NCI-H1436 treated with DMSO at 0.1 percent for 48 hours (cell line): ENCODE measurements at regions not wholly inside any gene's neighbourhood (a gene's known extent, or its start where the extent isn't known, plus 50 kb on each side); places are given as distances from the start of the nearest gene placed in this dataset.
A peak's percentile ranks its signal among the peaks of the same experiment; 100 is the strongest.

Source experiments
- DNase-seq: peaks from one replicate; lab custom pipeline; 2025; lab: John Stamatoyannopoulos, UW

DNA sequence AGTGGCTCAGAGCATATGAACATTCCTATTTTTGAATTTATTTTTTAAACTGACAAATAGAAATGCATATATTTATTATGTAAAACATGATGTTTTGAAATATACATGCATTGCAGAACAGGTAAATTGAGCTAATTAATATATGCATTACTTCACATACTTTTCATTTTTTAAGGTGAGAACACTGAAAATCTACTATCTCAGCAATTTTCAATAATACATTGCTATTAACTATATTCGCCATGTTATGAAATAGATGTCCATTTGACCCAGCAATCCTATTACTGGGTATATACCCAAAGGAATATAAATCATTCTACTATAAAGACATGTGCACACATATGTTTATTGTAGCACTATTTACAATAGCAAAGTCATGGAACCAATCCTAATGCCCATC is 717.7 kb upstream of the PIK3C3 start:
- DNase-seq: no peak

DNA sequence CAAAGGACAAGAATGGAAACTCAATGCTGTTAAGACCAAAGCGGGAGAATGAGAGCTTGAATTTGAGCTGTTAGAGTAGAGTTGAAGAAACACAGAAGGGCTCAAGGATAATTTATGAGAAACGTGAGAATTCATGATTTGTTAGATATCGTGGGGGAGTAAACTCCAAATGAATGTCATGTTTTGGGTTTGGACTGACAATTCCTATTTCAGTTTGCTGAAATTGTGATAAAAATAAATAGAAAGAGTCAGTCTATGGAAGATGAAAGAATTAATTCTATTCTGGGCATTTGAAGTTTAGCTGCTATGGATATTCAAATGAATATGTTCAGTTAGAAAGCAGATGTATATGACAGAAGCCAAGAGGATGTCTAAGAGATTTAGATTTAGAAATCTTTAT is 723.4 kb upstream of the PIK3C3 start:
- DNase-seq: no peak

DNA sequence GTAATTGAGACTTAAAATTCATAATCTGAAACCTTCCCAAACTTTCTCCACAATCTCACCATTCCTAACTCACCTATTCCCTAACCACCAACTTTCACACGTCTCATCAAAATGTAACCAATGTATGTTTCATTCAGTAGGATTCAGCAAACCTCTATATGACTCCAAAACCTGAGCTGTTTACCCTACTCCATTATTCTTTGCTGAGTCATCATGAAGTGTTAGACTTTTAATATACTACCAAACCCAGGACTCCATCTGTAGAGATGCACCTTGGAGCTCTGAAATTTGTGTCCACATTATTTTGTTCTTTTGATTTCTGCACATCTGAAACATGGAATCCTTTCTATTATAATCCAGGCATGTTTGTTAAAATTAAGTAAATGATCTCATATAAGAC is 727.0 kb upstream of the PIK3C3 start:
- no peak for DNase-seq

DNA sequence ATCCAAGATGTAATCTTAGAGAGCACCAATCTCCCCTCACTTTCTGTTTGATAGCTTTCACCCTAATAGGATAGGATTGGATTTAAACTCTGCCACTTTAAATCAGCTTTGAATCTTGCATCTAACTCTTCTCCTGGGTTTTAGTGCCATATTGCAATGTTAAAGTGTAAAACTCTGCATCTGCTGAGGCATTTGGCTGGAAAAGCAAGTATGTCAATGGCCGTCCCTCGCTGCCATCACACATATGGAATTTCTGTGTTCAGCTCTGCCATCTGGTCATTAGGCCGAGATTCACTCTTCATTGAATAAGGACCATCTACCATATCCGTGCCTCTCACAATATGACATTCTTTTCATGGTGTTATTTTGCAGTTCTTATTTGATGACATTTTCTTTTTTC is 728.1 kb upstream of the PIK3C3 start:
- DNase-seq: no peak

DNA sequence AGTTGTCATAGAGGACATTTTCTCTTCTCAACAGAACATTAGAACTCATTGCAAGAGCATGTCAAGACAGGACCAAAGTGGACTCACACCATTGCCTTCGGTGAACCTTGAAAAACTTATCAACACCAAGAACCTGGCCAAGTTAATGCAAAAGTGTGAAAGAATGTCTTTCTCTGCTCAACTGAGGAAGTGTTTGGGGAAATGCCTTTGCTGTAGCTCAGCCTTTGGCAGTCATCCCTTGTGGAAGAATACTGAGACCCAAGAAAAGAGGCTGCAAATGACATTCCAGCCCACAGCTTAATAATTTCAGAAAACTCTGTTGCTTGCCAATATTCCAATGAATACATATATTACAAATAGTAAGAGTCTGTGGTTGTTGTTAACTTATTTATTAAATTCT is 728.8 kb upstream of the PIK3C3 start:
- DNase-seq: no peak

DNA sequence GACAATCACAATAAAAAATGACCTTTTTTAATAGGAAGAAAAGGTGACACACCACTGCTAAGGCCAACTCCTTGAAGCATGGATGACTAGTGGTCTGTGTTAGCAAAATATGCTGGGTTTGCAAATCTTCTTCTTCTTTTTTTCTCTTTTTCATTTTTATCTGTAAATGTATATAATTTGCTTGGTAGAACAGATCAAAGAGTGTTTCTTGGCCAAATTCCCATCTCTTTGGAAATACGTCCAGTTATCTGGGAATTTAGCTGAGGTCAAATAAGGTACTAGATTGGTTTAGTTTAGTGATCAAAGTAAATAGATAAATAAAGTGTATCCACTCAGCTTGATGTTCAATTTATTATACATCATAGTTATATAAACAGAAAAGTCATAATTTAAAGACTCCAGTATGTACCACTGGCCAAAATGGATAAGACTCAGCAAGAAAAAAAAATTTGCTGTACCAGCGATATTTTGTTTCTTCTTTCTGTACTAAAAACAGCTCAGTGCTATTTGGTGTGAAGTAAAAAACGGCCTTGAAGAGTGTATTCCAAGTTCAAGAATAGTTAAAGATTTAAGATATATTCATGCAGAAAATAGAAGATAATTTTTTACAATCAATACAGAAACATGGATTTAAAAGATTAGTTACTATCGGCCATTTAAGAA is 738.6 kb upstream of the PIK3C3 start:
- no peak for DNase-seq

DNA sequence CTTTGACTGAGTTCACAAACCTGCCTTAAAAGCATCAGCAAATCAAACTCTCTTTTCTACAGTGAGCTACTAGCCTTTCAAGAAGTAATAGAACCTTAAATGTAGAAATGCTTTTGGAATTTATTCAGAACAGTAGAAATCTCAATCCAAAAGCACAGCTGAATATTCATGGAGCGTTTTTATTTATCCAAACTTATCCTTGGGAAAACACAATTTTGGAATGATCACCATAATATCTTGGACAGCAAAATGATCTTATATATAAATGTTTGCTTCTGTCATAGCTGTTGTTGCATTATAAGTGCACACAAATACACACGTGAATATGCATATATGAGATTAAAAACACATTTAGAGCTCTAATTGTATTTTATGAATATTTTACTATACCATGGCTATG is 747.3 kb upstream of the PIK3C3 start:
- DNase-seq: no peak

DNA sequence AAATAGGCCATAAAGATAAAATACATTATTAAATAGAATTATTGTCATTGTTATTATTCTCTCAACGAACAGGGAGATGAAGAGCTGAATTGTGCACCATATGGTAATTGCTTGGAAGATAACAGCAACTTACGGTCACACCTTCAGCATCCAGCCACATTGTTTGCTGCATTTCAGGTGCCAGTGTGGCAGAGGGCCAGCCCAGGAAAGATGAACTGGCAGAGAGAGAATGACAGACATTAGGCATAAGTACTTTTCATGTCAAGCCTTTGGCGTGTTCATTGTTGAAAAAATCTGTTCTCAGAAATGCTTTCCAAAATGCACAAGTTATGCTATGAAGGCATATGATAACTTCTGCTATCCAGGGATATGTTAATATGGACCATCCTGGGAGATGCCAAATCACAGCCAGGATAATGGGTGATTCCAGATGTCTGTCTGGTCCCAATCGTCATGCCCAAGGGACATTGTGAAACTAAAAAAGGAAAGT is 748.6 kb upstream of the PIK3C3 start:
- DNase-seq: no peak

DNA sequence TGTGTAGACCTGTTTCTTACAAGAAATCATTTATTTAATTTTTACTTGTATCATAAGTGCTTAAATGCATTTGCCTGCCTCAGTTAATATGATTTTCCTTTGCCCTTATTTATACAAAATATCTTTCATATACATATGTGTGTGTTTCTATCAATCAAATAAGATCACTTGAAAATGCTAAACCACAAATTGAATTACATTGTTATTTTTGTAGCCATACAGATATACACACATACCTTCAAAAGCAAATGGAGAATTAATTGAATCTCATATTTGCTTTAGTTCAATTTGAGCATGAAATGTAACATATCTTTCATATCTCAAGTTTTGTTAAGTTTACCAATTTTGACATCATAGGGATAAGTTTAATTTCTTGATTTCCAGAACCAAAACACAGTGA is 755.8 kb upstream of the PIK3C3 start:
- DNase-seq: no peak

DNA sequence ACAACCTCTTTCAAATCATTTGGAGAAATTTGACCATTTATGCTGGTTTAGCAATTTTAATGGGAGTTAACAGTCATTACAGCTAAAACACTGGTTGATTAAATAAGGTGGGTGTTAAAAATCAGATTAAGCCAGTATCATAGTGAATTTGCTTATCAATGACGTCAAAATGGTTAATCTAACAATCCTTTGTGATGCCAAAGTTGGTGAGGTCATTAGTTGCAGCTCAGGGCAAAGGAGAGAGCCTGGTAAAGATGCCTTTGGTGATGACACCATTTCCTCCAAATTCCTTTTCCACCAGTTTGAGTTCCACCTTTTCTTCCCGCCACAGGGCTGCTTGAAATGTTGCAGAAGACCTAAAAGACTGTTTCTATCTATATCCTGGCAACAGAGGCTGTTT is 757.1 kb upstream of the PIK3C3 start:
- DNase-seq: no peak

DNA sequence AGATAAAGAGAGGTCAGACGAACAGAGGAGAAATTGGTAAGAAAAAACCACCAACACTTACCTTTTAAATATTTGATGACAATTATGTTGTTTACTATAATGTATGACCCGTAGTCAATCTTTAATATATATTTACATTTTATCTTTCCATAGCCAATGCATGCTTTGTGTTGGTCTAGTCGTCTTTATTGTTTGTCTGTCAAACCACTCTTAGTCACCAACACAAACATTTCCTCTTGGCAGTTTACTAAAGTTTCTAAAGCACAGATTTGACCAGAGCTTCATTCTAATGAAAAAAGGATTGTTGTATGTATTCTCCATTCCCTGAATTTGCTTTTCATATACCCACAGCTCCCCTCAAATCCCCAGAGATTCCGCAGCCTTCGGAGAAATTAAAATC is 784.7 kb upstream of the PIK3C3 start:
- no peak for DNase-seq

DNA sequence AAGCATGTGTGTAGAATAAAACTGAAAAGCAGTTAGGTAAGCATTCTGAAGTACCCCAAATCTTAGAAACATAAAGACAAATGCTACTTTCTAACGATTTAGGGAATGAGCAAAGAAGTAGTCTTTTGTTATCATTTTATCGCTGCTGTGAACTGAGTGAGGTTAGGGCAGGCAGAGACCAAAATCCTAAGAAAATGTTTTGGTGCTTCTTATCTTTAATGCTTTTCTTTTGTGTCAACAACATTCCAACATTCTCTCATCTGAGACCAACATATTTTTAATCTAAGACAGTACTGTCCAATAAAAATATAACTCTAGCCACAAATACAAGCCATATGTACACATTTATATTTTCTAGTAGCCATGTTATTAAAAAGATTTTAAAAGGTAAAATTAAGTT is 789.4 kb upstream of the PIK3C3 start:
- no peak for DNase-seq

DNA sequence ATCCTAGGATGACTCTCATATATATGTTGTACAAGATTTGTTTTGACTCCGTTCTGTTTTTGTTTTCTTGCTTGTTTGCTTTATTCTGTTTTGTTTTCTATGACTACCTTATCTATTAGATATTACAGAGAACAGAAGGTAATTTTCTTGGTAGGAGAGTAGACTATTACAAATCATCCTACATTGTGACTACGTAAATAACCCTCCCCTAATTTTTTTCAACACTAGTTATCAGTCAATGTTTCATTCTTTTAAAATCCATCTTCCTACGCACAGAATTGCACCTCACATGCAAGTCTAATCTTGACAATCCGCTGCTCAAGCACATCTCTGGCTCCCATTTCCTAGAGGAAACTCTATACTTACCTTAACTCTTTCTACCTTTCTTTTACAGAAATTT is 792.3 kb upstream of the PIK3C3 start:
- no peak for DNase-seq

DNA sequence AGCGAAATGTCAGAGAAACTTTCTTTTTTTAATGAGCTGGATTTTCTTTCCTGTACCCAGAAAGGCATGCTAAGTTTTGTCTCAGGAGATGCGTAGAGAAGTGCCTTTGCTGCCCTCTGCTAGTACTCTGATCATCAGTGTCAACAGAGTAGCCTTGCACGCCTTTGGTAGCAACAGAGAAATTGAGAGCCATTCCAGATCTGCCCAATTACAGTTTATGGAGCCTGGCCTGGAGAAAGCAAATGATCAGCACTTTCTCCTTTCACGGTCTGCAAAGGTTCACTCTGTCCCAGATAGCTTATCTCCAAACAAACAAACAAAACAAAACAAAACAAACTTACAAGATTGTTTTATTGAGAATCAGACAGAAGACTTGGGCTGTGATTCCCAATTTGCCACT is 792.8 kb upstream of the PIK3C3 start:
- no peak for DNase-seq

DNA sequence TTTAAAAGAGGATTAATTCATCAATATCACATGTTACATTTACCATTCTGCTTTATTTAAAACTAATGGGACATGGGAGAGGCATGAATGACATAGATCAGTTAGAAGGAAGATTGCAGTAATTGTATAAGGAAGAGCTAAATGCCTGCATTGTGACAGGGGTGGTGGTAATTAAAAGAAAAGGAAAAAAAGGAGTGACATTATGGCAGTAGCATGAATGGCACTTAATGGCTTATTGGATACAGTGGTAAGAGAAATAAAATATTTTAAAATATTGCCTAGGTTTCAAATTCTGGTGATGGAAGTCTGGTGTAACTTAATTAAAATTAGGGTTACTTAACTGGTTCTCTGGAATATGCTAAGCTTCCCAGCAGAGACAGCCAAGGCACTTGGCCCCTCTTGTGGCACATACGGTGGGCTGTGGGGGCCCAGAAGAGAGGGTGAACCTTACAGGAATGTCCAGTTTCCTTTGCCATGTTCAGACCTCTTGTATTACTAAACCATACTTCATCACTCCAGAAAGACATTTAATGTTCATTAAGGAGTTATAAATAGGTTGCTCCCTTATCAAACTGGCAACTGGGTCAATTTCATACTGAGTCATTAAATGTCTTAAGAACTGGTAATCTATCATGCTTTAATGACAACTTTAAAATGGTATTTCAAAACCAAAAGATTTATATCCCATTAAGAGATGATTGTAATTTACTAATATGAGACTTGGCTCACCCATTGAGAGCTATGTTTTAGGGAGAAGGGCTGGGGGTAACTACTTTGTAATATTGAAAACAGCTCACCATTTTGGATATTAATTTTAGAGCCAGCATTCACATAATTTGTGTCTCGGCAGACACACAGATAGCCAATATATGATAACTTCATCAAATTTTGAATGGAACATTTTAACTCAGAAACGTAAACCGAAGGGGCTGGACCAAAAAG is 798.9 kb upstream of the PIK3C3 start:
- DNase-seq: no peak

DNA sequence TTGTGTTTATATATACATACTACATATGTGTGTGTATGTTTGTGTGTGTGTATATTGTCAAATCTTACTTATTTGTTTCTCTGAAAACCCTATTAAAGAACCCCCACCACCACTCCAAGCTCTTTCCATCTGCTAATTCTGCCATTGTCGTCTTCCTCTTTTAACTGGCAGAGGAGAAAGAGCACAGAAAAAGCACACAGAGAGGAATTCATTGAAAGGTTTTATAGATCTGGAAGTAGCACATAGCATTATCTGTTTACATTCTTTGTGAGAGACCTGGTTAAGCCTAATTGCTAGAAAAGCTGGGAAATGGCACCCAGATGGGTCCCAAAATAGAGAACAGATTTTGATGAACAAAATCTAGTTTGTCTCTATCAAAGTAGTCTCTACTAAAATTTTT is 800.0 kb upstream of the PIK3C3 start:
- DNase-seq: no peak

DNA sequence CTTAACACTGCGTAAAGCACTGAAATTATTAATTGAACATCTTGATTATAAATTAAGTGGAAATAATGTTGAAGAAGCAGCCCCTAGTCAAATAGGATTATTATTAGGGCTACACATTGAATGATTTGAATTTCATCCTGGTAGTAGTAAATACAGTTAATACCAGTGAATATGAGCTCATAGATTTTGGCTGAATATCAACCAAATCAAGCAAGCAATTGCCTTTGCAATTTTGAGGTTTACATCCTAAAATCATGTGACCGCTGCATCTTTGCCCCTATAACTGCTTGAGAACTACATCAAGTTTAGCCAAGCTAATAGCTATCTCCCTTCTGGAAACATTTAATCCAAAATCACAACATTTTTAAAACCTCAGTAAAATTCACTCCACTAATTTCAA is 801.2 kb upstream of the PIK3C3 start:
- no peak for DNase-seq

DNA sequence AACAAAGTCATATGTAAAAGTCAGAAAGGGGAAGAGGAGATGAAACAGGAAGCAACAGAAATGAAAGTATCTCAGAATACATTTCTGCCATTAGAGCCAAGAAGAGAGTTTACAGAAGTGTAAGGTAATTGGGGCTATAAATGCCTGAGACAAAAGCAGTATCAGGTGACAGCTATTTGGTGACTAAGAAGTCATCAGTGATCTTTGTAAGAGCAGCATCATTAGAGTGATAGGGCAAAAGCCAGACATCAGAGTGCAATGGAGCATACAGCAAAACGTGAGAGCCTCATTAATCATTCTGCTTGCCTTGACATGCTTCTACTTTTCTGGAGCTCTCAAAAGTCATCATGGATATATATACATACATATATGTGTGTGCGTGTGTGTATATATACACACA is 804.7 kb upstream of the PIK3C3 start:
- DNase-seq: peak; percentile 100

DNA sequence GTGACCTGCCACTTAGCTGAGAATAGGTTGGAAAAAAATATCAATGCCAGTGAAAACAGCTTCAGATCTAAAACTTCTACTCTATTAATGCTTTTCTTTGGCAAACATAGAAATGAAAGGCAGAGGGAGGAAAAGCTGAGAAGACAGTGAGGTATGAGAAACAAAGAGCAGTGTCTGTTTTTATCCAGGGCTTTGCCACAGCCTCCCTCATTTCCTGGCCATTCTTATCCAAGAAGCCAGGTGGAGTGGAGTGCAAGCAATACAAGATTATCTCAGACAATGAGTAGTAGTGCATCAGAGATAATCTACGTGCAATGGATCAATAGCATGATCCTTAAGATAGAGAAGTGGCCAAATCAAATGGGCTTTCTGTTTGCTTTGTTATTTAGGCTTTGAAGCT is 808.7 kb upstream of the PIK3C3 start:
- DNase-seq: peak; percentile 93

DNA sequence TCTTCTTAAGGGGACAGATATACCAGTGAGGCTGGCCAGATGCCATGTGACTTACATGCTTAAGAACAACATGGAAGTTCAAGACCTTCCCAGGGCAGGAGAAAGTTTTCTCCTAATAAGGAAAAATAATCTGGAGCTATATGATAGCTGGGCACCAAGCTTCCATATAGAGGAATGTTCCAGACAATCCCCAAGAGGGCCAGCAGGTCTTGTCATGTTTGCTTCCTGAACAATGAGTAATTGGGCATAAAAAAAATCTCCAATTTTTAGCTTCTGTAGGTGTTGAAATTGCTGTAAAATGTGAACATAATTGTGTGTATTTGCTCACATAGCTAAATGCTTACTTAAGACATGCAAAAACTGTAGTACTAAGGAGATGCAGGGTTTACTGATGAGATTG is 809.5 kb upstream of the PIK3C3 start:
- DNase-seq: no peak

DNA sequence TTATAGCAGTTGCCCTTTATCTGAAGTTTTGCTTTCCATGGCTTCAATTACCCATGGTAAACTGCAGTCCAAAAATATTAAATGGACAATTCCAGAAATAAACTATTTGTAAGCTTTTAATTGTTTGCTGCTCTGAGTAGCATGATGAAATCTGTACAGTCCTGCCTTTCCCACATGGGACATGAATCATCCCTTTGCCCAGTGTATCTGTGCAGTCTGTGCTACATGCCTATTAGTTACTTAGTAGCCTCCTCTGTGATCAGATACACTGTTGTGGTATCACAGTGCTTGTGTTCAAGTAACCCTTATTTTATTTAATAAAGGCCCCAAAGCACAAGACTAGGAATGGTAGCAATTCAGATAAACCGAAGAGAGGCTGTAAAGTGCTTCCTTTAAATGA is 810.6 kb upstream of the PIK3C3 start:
- DNase-seq: no peak

DNA sequence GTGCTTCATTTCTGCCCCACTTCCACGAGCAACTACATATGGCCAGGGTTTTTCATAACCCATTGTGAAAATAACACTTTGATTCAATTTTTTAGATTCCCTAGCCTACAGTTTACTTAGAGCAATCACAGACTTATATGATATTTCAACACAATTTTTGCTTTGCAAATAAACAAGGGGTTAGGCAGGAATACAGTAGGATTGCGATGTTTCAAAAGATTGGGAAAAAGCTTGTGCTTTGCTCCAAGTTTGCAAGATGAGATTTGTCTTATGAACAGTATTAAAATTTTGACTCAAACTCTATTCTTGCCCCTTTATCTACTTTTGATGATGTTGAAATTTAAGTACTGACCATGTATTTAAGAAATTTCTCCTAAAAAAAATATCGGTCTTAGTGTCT is 814.5 kb upstream of the PIK3C3 start:
- DNase-seq: no peak

DNA sequence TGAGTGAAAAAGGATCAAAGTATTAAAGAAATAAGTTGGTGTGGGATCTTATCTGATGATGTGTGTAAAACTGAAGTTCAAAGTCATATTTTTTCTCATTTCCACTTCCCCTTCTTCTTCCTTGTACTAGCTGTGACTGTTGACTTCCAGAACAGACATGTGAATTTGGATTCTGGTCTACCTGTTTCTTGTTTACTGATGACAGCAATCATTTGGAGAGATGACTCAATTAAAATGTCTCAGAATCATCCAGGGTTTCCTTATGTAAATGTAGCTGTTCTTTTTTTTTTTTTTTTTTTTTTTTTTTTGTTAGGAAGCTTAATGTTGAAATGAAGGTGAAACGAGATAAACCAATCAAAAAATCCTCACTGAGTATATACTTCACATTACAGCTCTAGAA is 819.9 kb upstream of the PIK3C3 start:
- no peak for DNase-seq

DNA sequence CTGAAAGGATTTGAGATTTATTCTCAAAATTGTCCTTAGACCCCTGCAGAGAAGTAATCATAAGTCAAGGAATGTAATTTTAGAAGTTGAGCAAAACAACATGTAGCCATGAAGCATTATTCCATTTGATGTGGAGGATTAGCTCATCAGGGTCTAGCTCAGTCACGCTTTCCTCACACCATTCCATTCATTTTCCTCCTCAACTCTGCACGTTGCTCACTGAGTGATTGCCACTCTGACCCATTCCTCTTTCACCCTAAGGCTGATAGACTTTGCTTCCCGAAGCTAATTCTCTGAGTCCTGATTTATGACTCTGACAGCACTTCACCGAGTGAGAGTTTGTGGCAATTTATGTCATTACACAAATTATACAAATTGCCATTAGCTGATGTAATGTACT is 820.6 kb upstream of the PIK3C3 start:
- DNase-seq: peak; percentile 90
